Suprapubic skin (tissue), 3 donors: ENCODE measurements at regions not wholly inside any gene's neighbourhood (a gene's known extent, or its start where the extent isn't known, plus 50 kb on each side); places are given as distances from the start of the nearest gene placed in this dataset.

Source experiments
- EP300 ChIP-seq: sonication (generic); formaldehyde crosslinking; IDR thresholded peaks from one replicate; pipeline ENCODE4 v1.6.1; 2017; ENCODE audit warnings: antibody characterized with exemption
- TF ChIP-seq, protein P1 (sequence below), 2 donors: fragments of 200-600 bp in 1 of 2; fragments of 450-650 bp in 1 of 2; sonication (generic) in 1 of 2; IDR thresholded peaks; one replicate each; pipeline ENCODE4 v1.5.1; 2016 to 2019; ENCODE audit warnings: antibody characterized with exemption in 2 of 2, mild to moderate bottlenecking in 1 of 2, moderate library complexity in 1 of 2

DNA sequence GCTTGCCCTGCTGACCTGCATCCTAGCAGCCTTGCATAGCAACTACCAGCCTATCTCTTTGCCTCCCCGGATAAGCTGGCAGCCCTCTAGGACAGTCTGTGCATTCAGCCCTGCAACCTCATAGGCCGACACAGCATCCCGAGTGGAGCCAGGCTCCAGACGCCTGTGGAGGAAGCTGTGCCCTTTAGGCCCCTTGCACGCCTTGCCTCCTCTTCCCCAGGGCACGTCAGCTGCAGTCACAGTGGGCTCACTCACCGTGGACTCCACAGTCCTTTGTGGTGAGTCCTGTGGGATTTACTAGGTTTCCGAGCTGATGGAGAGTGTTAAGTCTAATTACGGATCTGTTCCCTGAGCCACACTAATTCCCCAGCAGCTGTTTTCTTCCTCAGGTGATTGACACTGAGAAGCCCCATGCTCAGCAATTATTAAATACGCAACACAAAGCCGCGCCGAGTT is 540.0 kb downstream of the TCERG1L start:
- TF ChIP-seq, protein P1, sequence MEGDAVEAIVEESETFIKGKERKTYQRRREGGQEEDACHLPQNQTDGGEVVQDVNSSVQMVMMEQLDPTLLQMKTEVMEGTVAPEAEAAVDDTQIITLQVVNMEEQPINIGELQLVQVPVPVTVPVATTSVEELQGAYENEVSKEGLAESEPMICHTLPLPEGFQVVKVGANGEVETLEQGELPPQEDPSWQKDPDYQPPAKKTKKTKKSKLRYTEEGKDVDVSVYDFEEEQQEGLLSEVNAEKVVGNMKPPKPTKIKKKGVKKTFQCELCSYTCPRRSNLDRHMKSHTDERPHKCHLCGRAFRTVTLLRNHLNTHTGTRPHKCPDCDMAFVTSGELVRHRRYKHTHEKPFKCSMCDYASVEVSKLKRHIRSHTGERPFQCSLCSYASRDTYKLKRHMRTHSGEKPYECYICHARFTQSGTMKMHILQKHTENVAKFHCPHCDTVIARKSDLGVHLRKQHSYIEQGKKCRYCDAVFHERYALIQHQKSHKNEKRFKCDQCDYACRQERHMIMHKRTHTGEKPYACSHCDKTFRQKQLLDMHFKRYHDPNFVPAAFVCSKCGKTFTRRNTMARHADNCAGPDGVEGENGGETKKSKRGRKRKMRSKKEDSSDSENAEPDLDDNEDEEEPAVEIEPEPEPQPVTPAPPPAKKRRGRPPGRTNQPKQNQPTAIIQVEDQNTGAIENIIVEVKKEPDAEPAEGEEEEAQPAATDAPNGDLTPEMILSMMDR (IDR thresholded peaks at IDR 0.05): no peak
- no peak for TF ChIP-seq EP300
